Suppressor macrophage treated with lipopolysaccharide for 4 hours (primary cell): ENCODE measurements at regions not wholly inside any gene's neighbourhood (a gene's known extent, or its start where the extent isn't known, plus 50 kb on each side); places are given as distances from the start of the nearest gene placed in this dataset.
"Not testable (repeated sequence)": the region's sequence is repeated elsewhere in the genome, so short reads cannot be mapped to it uniquely, and the experiment has no call there.

Experiments used
- DNase-seq: peaks from one replicate; pipeline ENCODE4 v3.0.0-alpha.2; 2020

- DNase-seq: no peak
Observed at GRCh38 chr9:103068753-103069152, 73.6 kb downstream of the CYLC2 start.

- no peak for DNase-seq
Observed at GRCh38 chr9:103078581-103078980, 83.4 kb downstream of the CYLC2 start.

GRCh38 chr9:103082494-103082893, 87.4 kb downstream of the CYLC2 start:
- no peak for DNase-seq

DNA sequence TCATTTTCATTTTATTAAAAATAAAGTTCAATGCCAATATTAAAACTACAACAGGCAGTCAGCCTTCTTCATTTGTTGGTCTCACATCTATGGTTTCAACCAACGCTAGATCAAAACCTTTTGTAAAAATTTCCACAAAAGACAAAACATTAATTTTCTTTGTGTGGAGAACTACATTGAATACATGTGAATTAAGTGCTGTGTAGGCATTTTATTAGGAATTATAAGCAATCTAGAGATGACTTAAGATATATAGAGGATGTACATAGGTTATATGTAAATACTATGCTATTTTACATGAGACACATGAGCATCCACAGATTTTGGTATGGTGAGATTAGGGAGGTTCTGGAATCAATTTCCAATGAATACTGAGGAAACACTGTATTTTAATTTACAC, 94.2 kb downstream of the CYLC2 start:
- DNase-seq: no peak

DNA sequence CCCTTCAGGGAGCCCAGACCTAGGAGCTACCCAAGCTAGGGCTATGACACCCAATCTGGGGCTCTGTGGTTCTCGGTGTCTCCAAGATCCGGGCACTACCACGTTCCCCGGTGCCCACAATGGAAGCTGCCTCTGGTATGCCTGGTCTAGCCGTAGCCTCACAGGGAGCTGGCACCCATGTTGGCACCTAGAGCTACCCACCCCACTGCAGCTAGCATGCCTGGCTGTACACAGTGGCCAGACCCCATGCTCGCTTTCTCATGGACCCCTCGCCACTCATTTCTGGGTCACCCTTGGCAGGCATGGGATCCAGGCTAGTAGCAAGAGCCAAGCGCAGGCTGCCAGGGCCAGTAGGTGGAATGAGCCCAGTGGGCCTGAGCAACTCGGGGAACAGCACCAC, 109.0 kb downstream of the CYLC2 start:
- DNase-seq: no peak

- no peak for DNase-seq
Observed at GRCh38 chr9:103116246-103116645, 121.1 kb downstream of the CYLC2 start.

GRCh38 chr9:103126494-103126893, 131.4 kb downstream of the CYLC2 start:
- DNase-seq: no peak

DNA sequence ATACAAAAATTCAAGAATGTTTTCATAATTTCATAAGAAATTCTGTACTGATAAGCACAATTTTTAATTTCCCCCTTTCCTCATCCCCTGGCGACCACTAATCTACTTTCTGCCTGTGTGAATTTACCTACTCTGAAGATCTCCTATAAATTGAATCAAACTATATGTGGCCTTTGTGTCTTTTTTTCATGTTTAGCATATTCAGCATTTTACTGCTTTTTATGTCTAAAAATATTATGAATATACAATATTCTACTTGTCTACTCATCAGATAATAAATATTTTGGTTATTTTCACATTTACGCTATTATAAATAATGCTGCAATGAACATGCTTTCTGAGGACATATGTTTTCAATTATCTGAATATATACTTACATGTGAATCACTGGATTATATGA, 144.8 kb downstream of the CYLC2 start:
- no peak for DNase-seq

- no peak for DNase-seq
Observed at GRCh38 chr9:103152473-103152872, 157.3 kb downstream of the CYLC2 start.

DNA sequence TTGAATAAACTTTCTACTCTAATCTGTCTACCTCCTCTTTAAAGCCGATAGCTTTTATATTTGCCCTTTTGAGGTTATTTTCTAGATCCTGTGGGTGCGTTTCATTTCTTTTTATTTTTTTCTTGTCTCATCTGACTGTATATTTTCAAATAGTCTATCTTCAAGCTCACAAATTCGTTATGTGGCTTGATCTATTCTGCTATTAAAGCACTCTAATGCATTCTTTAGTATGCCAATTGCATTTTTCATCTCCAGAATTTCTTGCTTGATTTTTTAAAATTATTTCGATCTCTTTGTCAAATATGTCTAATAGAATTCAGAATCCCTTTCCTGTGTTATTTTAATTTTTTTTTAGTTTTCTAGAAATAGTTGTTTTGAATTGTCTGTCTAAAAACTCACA, 172.4 kb downstream of the CYLC2 start:
- DNase-seq: no peak

GRCh38 chr9:103168254-103168653, 173.1 kb downstream of the CYLC2 start:
- DNase-seq: no peak

GRCh38 chr9:103169798-103170197, 174.7 kb downstream of the CYLC2 start:
- DNase-seq: no peak

DNA sequence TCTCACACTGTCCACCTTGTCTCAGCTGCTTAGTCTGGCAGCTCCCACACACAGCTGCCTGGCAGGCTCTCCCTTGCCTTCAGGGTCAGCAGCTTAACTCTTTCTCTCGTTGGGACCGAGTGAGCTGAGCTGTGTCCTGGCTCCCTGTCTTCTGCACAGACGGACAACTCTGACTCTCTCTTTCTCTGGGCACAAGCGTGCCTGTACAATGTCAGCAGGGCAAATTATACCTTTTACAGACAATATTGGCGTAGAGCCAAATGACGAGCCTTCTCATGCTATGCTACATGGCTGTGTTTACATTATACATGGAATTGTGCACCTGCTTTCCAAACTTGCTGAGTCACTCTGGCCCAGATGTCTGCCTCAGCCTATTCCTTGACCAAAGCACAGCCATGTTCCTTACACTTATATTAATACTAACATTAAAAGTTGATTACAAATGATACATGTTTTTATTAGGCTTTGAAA, 188.6 kb downstream of the CYLC2 start:
- no peak for DNase-seq

- DNase-seq: no peak
Observed at GRCh38 chr9:103186959-103187358, 191.8 kb downstream of the CYLC2 start.

GRCh38 chr9:103188781-103189350, 193.7 kb downstream of the CYLC2 start:
- no peak for DNase-seq

DNA sequence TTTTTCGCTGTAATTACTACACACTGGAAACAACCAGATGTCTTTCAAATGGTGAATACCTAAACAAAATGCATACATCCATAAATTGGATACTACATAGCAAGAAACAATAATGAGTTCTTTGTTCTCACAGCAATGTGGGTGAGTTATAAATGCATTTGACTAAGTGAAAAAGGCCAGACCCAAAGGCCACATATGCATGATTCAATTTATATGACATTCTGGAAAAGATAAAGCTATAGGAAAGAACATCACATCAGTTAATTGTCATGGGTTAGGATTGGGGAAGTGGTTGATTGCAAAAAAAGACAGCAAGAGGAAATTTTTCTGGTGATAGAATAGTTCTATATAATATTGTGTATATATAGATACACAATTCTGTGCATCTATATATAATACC, 198.9 kb downstream of the CYLC2 start:
- no peak for DNase-seq

GRCh38 chr9:103203172-103203571, 208.0 kb downstream of the CYLC2 start:
- DNase-seq: no peak

GRCh38 chr9:103205881-103206585, 210.9 kb downstream of the CYLC2 start:
- not testable (repeated sequence) for DNase-seq

DNA sequence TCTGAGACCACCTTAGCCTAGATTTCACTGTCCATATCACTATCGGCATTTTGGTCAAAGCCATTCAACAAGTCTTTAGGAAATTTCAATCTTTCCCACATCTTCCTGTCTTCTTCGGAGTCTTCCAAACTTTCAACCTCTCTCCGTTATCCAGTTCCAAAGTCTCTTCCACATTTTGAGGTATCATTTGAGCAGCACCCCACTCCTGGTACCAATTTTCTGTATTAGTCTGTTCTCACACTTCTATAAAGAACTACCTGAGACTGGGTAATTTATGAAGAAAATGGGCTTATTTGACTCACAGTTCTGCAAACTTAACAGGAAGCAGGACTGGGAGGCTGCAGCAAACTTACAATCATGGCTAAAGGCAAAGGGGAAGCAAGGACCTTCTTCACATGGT, 215.5 kb downstream of the CYLC2 start:
- DNase-seq: no peak

- no peak for DNase-seq
Observed at GRCh38 chr9:103215197-103215596, 220.1 kb downstream of the CYLC2 start.

DNA sequence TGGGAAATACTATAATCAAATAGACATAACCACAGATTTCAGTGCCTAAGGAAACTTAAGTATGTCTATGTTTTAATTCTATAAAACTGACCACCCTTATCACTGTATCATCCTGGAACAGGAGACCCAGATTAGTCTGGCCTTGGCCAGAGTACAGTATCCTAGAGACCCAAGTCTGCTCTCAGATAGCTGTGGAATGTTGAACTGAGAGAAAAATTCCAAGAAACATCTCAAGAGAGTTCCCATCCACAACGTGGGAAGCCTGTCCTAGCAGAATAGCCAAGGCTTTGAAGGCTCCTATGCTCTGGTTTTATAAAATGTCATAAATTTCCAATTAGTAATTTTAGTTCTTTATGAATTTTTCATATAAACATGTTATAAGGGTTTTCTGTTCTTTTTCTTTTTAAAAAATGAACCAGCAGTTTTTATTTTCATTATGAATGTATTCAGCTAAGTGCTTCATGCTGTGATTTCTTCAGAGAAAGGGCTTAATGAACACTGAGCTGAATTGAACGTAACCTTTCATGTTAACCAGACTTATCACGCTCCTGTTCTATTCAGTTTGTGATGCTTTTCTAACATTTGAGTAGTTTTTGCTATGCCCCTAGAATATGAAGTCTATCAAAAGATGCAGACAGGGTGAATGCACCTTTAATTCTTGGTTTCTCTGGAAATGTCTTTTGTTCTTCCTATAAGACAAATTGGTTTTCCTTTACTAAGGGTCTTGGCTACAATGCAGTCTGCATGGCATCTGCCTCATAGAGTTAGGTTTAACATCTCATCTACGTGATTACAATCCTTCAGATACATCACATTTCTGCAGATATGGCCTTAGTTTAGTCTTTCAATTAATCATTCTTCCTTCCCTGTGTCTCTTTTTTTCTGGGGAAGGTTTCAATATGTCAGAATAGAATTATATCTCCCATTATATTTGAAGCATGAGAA, 230.8 kb downstream of the CYLC2 start:
- no peak for DNase-seq

DNA sequence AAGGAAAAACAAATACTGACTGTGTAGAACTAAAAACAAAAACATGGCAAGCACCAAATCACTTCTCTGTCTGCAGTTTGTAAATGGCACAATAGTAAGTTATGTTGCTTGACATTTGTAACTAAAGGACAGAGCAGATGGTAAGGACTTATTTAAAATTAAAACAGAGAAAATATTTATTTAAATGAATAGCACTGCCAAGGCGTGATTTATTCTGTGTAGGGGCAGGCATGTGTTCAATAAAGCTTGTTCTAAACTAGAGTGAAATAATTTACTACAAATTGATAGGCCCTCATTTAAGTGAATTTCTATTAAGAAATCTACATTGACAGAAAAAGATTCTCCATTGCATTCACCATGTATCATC, 231.5 kb downstream of the CYLC2 start:
- DNase-seq: no peak

DNA sequence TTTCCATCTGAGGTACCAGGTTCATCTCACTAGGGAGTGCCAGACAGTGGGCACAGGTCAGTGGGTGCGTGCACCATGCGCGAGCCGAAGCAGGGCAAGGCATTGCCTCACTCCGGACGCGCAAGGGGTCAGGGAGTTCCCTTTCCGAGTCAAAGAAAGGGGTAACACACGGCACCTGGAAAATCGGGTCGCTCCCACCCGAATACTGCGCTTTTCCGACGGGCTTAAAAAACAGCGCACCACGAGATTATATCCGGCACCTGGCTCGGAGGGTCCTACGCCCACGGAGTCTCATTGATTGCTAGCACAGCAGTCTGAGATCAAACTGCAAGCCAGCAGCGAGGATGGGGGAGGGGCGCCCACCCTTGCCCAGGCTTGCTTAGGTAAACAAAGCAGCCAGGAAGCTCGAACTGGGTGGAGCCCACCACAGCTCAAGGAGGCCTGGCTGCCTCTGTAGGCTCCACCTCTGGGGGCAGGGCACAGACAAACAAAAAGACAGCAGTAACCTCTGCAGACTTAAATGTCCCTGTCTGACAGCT, 242.5 kb downstream of the CYLC2 start:
- not testable (repeated sequence) for DNase-seq

DNA sequence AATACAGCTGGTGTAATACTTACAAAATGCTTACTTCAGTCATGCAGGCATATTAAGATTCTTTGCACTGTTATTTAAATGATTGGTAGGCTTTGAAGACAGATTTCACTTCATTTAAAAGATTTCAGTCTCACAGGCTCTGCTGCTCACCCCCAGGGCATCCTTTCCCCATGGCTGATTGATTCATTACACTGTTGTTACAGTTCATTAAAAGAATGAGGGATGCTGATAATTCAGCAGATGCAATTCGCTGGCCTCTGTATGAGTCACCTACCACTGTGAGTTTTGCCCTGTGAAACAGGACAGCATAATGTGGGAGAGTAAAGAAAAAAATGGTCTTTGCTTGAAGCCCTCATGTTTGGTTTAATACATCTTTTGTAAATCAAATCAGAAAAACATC, 246.9 kb downstream of the CYLC2 start:
- DNase-seq: no peak
